Transverse colon (tissue), 4 donors: ENCODE measurements at regions not wholly inside any gene's neighbourhood (a gene's known extent, or its start where the extent isn't known, plus 50 kb on each side); places are given as distances from the start of the nearest gene placed in this dataset.

ENCODE experiments used
- DNase-seq: peaks from one replicate; pipeline ENCODE4 v3.0.0-alpha.2; 2019
- H3K27ac ChIP-seq, 4 donors: fragments of 200-600 bp; sonication (generic); 2 replicates each; pipeline ENCODE4 v1.5.1; 2016 to 2018; ENCODE audit warnings: inconsistent platforms in 4 of 4
- H3K27me3 ChIP-seq: fragments of 200-600 bp; sonication (generic); 2 replicates; pipeline ENCODE4 v1.5.1; 2017; ENCODE audit warnings: inconsistent platforms
- H3K36me3 ChIP-seq, 4 donors: fragments of 200-600 bp; sonication (generic); 2 replicates each; pipeline ENCODE4 v1.5.1; 2017 to 2019; ENCODE audit warnings: inconsistent platforms in 4 of 4
- H3K4me1 ChIP-seq, 4 donors: fragments of 200-600 bp; sonication (generic); 2 replicates each; pipeline ENCODE4 v1.5.1; 2017 to 2020; ENCODE audit warnings: inconsistent platforms in 4 of 4
- H3K4me3 ChIP-seq, 4 donors: fragments of 200-600 bp; sonication (generic); 1 replicate in 1 of 4; 2 replicates in 3 of 4; pipeline versions ENCODE4 v1.5.1 to v1.6.1; 2017 to 2019; ENCODE audit warnings: inconsistent platforms in 4 of 4
- H3K9me3 ChIP-seq, 2 donors: fragments of 200-600 bp; sonication (generic); 2 replicates each; pipeline ENCODE4 v1.5.1; 2017 to 2019; ENCODE audit warnings: inconsistent platforms in 2 of 2
- EP300 ChIP-seq: sonication (generic); formaldehyde crosslinking; IDR thresholded peaks from one replicate; pipeline ENCODE4 v1.6.1; 2017; ENCODE audit warnings: antibody characterized with exemption, low read depth
- POLR2A ChIP-seq: fragments of 450-650 bp; IDR thresholded peaks from one replicate; pipeline ENCODE4 v1.6.1; 2016; ENCODE audit warnings: antibody characterized with exemption, mild to moderate bottlenecking, moderate library complexity
- POLR2AphosphoS5 ChIP-seq, 3 donors: sonication (generic); formaldehyde crosslinking; IDR thresholded peaks; one replicate each; pipeline ENCODE4 v1.6.1; 2016; ENCODE audit warnings: antibody characterized with exemption in 3 of 3
- WGBS, 2 donors: methylation state at CpG; one replicate each; pipeline ENCODE4 v1.1.5; 2018; ENCODE audit warnings: low coverage in 1 of 2; 5-methylcytosine and 5-hydroxymethylcytosine counted together
- in situ Hi-C, 4 donors: fragments of 200-750 bp; cut with MboI; loops; one replicate each; pipeline versions ENCODE4 v1.15.0 to v1.15.1; 2017; ENCODE audit warnings: low sequenced_read_pairs in 3 of 4, low pct_ligation_motif_present in 1 of 4, low pct_unique_long_range_greater_than_20kb in 1 of 4
- intact Hi-C: fragments of 100-400 bp; cut with DNase I; formaldehyde crosslinking; loops from one replicate; pipeline ENCODE4 v1.15.1; 2023; ENCODE audit warnings: low total_unique reads
- TF ChIP-seq, protein P1 (sequence below), 5 experiments: fragments of 200-600 bp in 3 of 5; fragments of 450-650 bp in 2 of 5; sonication (generic) in 3 of 5; IDR thresholded peaks; 1 replicate in 2 of 5; 2 replicates in 3 of 5; pipeline ENCODE4 v1.5.1; 2016 to 2017; ENCODE audit warnings: antibody characterized with exemption in 5 of 5, inconsistent platforms in 3 of 5, mild to moderate bottlenecking in 2 of 5, moderate library complexity in 1 of 5

DNA sequence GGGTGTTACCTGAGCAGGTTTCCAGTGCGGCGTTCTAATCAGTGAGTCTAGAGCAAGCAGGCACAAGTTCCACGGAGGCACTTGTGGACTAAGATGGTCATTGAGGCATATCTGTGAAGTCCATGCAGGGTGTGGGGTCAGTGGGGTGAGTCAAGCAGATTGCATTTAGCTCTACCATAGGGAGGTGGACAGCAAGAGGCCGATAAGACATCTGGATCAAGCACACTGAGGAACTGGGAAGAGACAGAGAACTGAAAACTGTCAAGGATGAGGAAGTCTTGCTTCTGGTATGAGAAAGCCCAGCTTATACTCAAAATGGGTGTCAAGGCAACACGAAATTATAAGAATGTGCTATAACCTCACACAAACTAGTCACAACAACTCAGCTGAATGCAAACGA lies 61.2 kb upstream of the SLC39A10 start:
- Histone ChIP-seq H3K4me3 (no peak overlapping the region), H3K27ac (no peak overlapping the region), H3K4me1 (peaks cover 0 to 4% (median 0%) of the 10 kb centered on the region in 4 donors), H3K36me3 (no peaks in the 10 kb centered on the region), H3K27me3 (no peaks in the 10 kb centered on the region), H3K9me3 (no peaks in the 10 kb centered on the region)
- intact Hi-C loops, result no loop called here
- in situ Hi-C loops, result no loop called here
- WGBS, 2 donors, result 82 to 88% methylated on average over 2 to 6 of the region's 6 CpGs
- DNase-seq, result no peak
- TF ChIP-seq, protein P1, sequence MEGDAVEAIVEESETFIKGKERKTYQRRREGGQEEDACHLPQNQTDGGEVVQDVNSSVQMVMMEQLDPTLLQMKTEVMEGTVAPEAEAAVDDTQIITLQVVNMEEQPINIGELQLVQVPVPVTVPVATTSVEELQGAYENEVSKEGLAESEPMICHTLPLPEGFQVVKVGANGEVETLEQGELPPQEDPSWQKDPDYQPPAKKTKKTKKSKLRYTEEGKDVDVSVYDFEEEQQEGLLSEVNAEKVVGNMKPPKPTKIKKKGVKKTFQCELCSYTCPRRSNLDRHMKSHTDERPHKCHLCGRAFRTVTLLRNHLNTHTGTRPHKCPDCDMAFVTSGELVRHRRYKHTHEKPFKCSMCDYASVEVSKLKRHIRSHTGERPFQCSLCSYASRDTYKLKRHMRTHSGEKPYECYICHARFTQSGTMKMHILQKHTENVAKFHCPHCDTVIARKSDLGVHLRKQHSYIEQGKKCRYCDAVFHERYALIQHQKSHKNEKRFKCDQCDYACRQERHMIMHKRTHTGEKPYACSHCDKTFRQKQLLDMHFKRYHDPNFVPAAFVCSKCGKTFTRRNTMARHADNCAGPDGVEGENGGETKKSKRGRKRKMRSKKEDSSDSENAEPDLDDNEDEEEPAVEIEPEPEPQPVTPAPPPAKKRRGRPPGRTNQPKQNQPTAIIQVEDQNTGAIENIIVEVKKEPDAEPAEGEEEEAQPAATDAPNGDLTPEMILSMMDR (IDR thresholded peaks at IDR 0.05), result no peak
- TF ChIP-seq POLR2A (no peak), POLR2AphosphoS5 (IDR thresholded peaks at IDR 0.05) (no peak), EP300 (no peak)

DNA sequence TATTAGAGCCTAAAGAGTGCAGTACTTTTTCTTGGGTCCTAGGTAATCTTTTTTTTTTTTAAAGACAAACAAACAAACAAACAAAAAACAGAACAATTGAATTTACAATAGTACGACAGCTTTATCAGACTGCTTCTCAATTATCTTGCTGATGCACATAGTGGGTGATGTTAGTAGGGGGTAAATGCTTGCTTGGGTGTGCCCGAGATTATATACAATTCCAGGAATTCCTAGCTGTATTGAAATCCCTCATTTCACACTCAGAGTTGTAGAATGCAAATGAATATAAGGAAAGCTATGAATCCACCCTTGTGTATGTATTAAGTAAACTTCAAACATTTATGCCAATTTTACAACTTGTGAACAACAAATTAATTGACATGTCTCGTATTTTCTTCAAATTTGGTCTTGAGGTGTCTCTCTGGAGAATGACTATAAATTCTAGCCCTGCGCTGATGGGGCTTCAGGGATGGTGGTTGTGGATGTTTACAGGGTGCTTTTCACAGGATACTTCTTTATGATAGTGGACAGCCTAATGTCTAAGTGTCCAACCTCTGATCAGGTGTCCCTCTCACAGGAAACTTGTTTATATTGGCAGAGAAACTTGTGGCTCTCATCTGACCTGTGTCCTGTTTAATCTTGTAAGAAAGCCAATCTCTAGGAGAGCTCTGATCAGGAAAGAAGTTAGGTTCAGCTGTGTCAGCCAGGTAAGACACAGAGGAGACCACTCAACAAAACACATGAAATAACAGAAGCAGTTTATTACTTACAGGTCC lies 61.9 kb upstream of the SLC39A10 start:
- Histone ChIP-seq H3K4me3 (no peak overlapping the region), H3K27me3 (no peaks in the 10 kb centered on the region), H3K27ac (no peak overlapping the region), H3K36me3 (no peaks in the 10 kb centered on the region), H3K4me1 (peaks cover 0 to 11% (median 0%) of the 10 kb centered on the region in 4 donors), H3K9me3 (no peaks in the 10 kb centered on the region)
- intact Hi-C loops (no loop called here), in situ Hi-C loops (no loop called here)
- 86 to 100% methylated on average over 3 to 4 of the region's 4 CpGs for WGBS, 2 donors
- TF ChIP-seq, protein P1 (IDR thresholded peaks at IDR 0.05), result no peak
- TF ChIP-seq POLR2A (no peak), EP300 (no peak), POLR2AphosphoS5 (IDR thresholded peaks at IDR 0.05) (no peak)
- DNase-seq, result no peak

DNA sequence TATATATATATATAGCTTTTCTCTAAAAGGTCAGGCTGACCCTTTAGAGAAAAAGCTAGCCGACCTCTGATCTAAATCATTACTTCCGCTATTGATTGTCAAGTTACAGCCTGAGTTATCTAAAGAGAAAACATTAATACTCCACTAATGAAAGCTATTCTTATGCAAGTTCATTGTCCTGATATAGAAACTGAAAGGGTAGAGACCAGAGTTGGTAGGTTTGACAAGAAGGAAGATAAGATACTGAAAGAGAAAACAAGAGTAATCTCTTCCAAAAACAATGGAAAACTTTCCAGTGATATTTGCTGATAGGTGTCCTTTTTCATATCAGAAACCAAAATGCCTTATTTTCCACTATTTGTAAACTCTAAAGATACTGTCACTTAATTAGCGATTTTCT lies 62.8 kb upstream of the SLC39A10 start:
- TF ChIP-seq POLR2AphosphoS5 (IDR thresholded peaks at IDR 0.05), result no peak
- no peak for TF ChIP-seq POLR2A
- TF ChIP-seq, protein P1 (IDR thresholded peaks at IDR 0.05), result no peak
- TF ChIP-seq EP300, result no peak
- H3K9me3 ChIP-seq, result no peaks in the 10 kb centered on the region
- no peak overlapping the region for H3K4me3 ChIP-seq
- in situ Hi-C loops, result no loop called here
- intact Hi-C loops, result no loop called here
- H3K27ac ChIP-seq, result no peak overlapping the region
- no peaks in the 10 kb centered on the region for H3K27me3 ChIP-seq
- no peak for DNase-seq
- peaks cover 0 to 12% (median 0%) of the 10 kb centered on the region in 4 donors for H3K4me1 ChIP-seq
- H3K36me3 ChIP-seq, result no peaks in the 10 kb centered on the region
- 73 to 84% methylated on average over 3 of the region's 3 CpGs for WGBS, 2 donors

DNA sequence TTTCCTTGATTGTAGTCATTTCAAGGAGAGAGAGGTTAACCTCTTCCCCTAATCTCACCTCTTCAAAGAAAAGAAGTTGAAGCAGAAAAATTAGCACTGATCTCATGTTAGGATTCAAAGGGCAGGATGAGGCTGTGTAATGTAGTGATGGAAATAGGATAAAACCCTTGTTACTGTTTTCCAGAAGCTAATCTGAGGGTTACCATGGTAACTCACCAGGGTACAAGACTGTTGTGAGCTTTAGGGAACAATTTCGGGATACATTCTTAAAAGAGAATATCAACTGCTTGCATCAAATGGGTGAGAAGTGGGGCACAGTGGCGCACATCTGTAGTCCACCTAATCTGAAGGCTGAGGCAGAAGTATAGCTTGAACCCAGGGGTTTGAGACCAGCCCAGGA lies 64.9 kb upstream of the SLC39A10 start:
- H3K4me1 ChIP-seq, result peaks cover 0 to 12% (median 0%) of the 10 kb centered on the region in 4 donors
- no peaks in the 10 kb centered on the region for H3K36me3 ChIP-seq
- H3K27ac ChIP-seq, result no peak overlapping the region
- in situ Hi-C loops (no loop called here), intact Hi-C loops (no loop called here)
- 92 to 93% methylated on average over 2 of the region's 2 CpGs for WGBS, 2 donors
- TF ChIP-seq, protein P1 (IDR thresholded peaks at IDR 0.05), result no peak
- TF ChIP-seq EP300, result no peak
- TF ChIP-seq POLR2A, result no peak
- no peak for TF ChIP-seq POLR2AphosphoS5 (IDR thresholded peaks at IDR 0.05)
- no peak for DNase-seq
- no peaks in the 10 kb centered on the region for H3K9me3 ChIP-seq
- H3K27me3 ChIP-seq, result no peaks in the 10 kb centered on the region
- H3K4me3 ChIP-seq, result no peak overlapping the region
